Naive thymus-derived CD4-positive, alpha-beta T cell (primary cell): ENCODE measurements at regions not wholly inside any gene's neighbourhood (a gene's known extent, or its start where the extent isn't known, plus 50 kb on each side); places are given as distances from the start of the nearest gene placed in this dataset.

Source experiments
- ATAC-seq: fragments of 150-1000 bp; cut with Tn5 transposase; 2 replicates; pipeline ENCODE4 v1.10.0; 2021; ENCODE audit warnings: mild to moderate bottlenecking, moderate library complexity
- CTCF ChIA-PET: fragments of 350-600 bp; sonication (Branson Sonifier 250); formaldehyde crosslinking; loops from one replicate; lab custom pipeline; 2021; ENCODE audit warnings: antibody characterized with exemption; lab: Charles Lee
- POLR2A ChIA-PET: fragments of 350-600 bp; sonication (Branson Sonifier 250); formaldehyde crosslinking; loops from one replicate; lab custom pipeline; 2021; ENCODE audit warnings: antibody characterized with exemption, inconsistent platforms; lab: Charles Lee
- DNase-seq, 9 donors: peaks; one replicate each; pipeline versions ENCODE4 v3.0.0 to v3.0.0-alpha.2; 2020 to 2022; ENCODE audit warnings: mixed read lengths in 1 of 9
- H3K27ac ChIP-seq: one replicate; pipeline ENCODE4 v1.7.0; 2013; ENCODE audit warnings: mild to moderate bottlenecking, low read depth, low read length, moderate library complexity
- H3K27me3 ChIP-seq, 2 donors: one replicate each; pipeline ENCODE4 v1.7.0; 2013; ENCODE audit warnings: low read length in 2 of 2, mild to moderate bottlenecking in 2 of 2, moderate library complexity in 2 of 2; ENCODE audit not compliant: control insufficient read depth in 2 of 2, insufficient read depth in 2 of 2
- H3K36me3 ChIP-seq, 3 experiments: 1 replicate in 2 of 3; 2 replicates in 1 of 3; pipeline ENCODE4 v1.7.0; 2013; ENCODE audit warnings: low read length in 3 of 3, mild to moderate bottlenecking in 3 of 3, moderate library complexity in 1 of 3; ENCODE audit not compliant: insufficient read depth in 3 of 3, control insufficient read depth in 2 of 3
- H3K4me1 ChIP-seq, 2 donors: one replicate each; pipeline ENCODE4 v1.7.0; 2013; ENCODE audit warnings: low read length in 2 of 2, mild to moderate bottlenecking in 2 of 2, moderate library complexity in 1 of 2; ENCODE audit not compliant: control insufficient read depth in 2 of 2, insufficient read depth in 2 of 2
- H3K4me3 ChIP-seq: 2 replicates; pipeline ENCODE4 v1.7.0; 2013; ENCODE audit warnings: mild to moderate bottlenecking, low read length
- H3K9me3 ChIP-seq, 3 experiments: 1 replicate in 2 of 3; 2 replicates in 1 of 3; pipeline ENCODE4 v1.7.0; 2013; ENCODE audit warnings: low read length in 3 of 3; ENCODE audit not compliant: control insufficient read depth in 2 of 3
- H3K27ac Mint-ChIP-seq, 9 donors: one replicate each; pipeline ENCODE4 v1.8.0; 2020 to 2022; ENCODE audit warnings: mixed read lengths in 9 of 9, mild to moderate bottlenecking in 8 of 9, moderate library complexity in 5 of 9, inconsistent platforms in 2 of 9
- H3K27me3 Mint-ChIP-seq, 5 donors: one replicate each; pipeline ENCODE4 v1.8.0; 2021 to 2022; ENCODE audit warnings: mixed read lengths in 5 of 5, mild to moderate bottlenecking in 1 of 5
- H3K36me3 Mint-ChIP-seq, 5 donors: one replicate each; pipeline ENCODE4 v1.8.0; 2020 to 2022; ENCODE audit warnings: mixed read lengths in 5 of 5, mild to moderate bottlenecking in 3 of 5, inconsistent platforms in 1 of 5
- H3K4me1 Mint-ChIP-seq, 7 donors: one replicate each; pipeline ENCODE4 v1.8.0; 2020 to 2022; ENCODE audit warnings: mixed read lengths in 7 of 7, mild to moderate bottlenecking in 3 of 7, inconsistent platforms in 1 of 7
- H3K4me3 Mint-ChIP-seq, 10 donors: one replicate each; pipeline ENCODE4 v1.8.0; 2020 to 2022; ENCODE audit warnings: mild to moderate bottlenecking in 10 of 10, mixed read lengths in 10 of 10, moderate library complexity in 6 of 10, inconsistent platforms in 2 of 10
- H3K9me3 Mint-ChIP-seq, 11 donors: one replicate each; pipeline ENCODE4 v1.8.0; 2020 to 2022; ENCODE audit warnings: mixed read lengths in 11 of 11, mild to moderate bottlenecking in 4 of 11, inconsistent platforms in 1 of 11, moderate library complexity in 1 of 11
- intact Hi-C, 2 donors: fragments of 100-400 bp; cut with micrococcal nuclease; formaldehyde crosslinking; loops; one replicate each; pipeline ENCODE4 v1.15.1; 2023

GRCh38 chr6:23672737-23673136 is 453.3 kb upstream of the NRSN1 start:
- H3K4me1 Mint-ChIP-seq = no peaks in the 10 kb centered on the region
- no peak overlapping the region for H3K27ac ChIP-seq
- ChIA-PET CTCF (no interaction called here), POLR2A (no interaction called here)
- peaks cover 0 to 22% (median 3%) of the 10 kb centered on the region in 5 donors for H3K36me3 Mint-ChIP-seq
- H3K36me3 ChIP-seq = no peaks in the 10 kb centered on the region
- H3K27me3 Mint-ChIP-seq = peaks cover 0 to 4% (median 0%) of the 10 kb centered on the region in 5 donors
- intact Hi-C loops = no loop called here
- ATAC-seq (no peak), DNase-seq (no peak)
- no peaks in the 10 kb centered on the region for H3K4me1 ChIP-seq
- H3K4me3 ChIP-seq = no peak overlapping the region
- no peaks in the 10 kb centered on the region for H3K27me3 ChIP-seq
- H3K9me3 ChIP-seq = peaks cover 0 to 7% (median 0%) of the 10 kb centered on the region in 3 experiments
- H3K9me3 Mint-ChIP-seq = peaks cover 11 to 78% (median 38%) of the 10 kb centered on the region in 11 donors
- H3K4me3 Mint-ChIP-seq = no peak overlapping the region
- H3K27ac Mint-ChIP-seq = no peak overlapping the region

GRCh38 chr6:23678626-23679025 is 447.4 kb upstream of the NRSN1 start:
- Mint-ChIP-seq H3K36me3 (peaks cover 0 to 7% (median 0%) of the 10 kb centered on the region in 5 donors), H3K4me3 (no peak overlapping the region), H3K4me1 (no peaks in the 10 kb centered on the region), H3K27ac (no peak overlapping the region), H3K9me3 (peaks cover 0 to 32% (median 13%) of the 10 kb centered on the region in 11 donors), H3K27me3 (peaks cover 0 to 4% (median 0%) of the 10 kb centered on the region in 5 donors)
- no peak overlapping the region for H3K27ac ChIP-seq
- DNase-seq (no peak), ATAC-seq (no peak)
- intact Hi-C loops = no loop called here
- CTCF ChIA-PET = no interaction called here
- no peaks in the 10 kb centered on the region for H3K4me1 ChIP-seq
- no peaks in the 10 kb centered on the region for H3K9me3 ChIP-seq
- H3K27me3 ChIP-seq = no peaks in the 10 kb centered on the region
- H3K4me3 ChIP-seq = no peak overlapping the region
- POLR2A ChIA-PET = no interaction called here
- H3K36me3 ChIP-seq = no peaks in the 10 kb centered on the region

- no peak overlapping the region for H3K4me3 ChIP-seq
- no peaks in the 10 kb centered on the region for H3K36me3 ChIP-seq
- no peaks in the 10 kb centered on the region for H3K27me3 ChIP-seq
- no peaks in the 10 kb centered on the region for H3K36me3 Mint-ChIP-seq
- DNase-seq (no peak), ATAC-seq (no peak)
- no peak overlapping the region for H3K27ac Mint-ChIP-seq
- ChIA-PET POLR2A (no interaction called here), CTCF (no interaction called here)
- H3K27ac ChIP-seq = no peak overlapping the region
- no peaks in the 10 kb centered on the region for H3K4me1 Mint-ChIP-seq
- peaks cover 0 to 19% (median 0%) of the 10 kb centered on the region in 11 donors for H3K9me3 Mint-ChIP-seq
- intact Hi-C loops = no loop called here
- H3K4me3 Mint-ChIP-seq = no peak overlapping the region
- no peaks in the 10 kb centered on the region for H3K9me3 ChIP-seq
- peaks cover 0 to 4% (median 0%) of the 10 kb centered on the region in 5 donors for H3K27me3 Mint-ChIP-seq
- no peaks in the 10 kb centered on the region for H3K4me1 ChIP-seq
Measured at GRCh38 chr6:23681743-23682142, 444.3 kb upstream of the NRSN1 start.

GRCh38 chr6:23688650-23689049 is 437.4 kb upstream of the NRSN1 start:
- Mint-ChIP-seq H3K9me3 (peaks cover 0 to 17% (median 2%) of the 10 kb centered on the region in 11 donors), H3K27me3 (no peaks in the 10 kb centered on the region), H3K36me3 (no peaks in the 10 kb centered on the region), H3K4me3 (no peak overlapping the region), H3K4me1 (no peaks in the 10 kb centered on the region), H3K27ac (no peak overlapping the region)
- H3K36me3 ChIP-seq = no peaks in the 10 kb centered on the region
- ATAC-seq (no peak), DNase-seq (no peak)
- ChIA-PET POLR2A (no interaction called here), CTCF (no interaction called here)
- H3K27ac ChIP-seq = no peak overlapping the region
- H3K4me1 ChIP-seq = no peaks in the 10 kb centered on the region
- H3K4me3 ChIP-seq = no peak overlapping the region
- H3K9me3 ChIP-seq = no peaks in the 10 kb centered on the region
- H3K27me3 ChIP-seq = no peaks in the 10 kb centered on the region
- intact Hi-C loops = no loop called here

- intact Hi-C loops = no loop called here
- POLR2A ChIA-PET = no interaction called here
- no peaks in the 10 kb centered on the region for H3K36me3 Mint-ChIP-seq
Measured at GRCh38 chr6:23690453-23691049, 435.5 kb upstream of the NRSN1 start.

GRCh38 chr6:23692184-23692583 is 433.8 kb upstream of the NRSN1 start:
- Mint-ChIP-seq H3K4me3 (no peak overlapping the region), H3K27me3 (no peaks in the 10 kb centered on the region), H3K27ac (no peak overlapping the region), H3K4me1 (no peaks in the 10 kb centered on the region), H3K36me3 (no peaks in the 10 kb centered on the region), H3K9me3 (peaks cover 0 to 13% (median 1%) of the 10 kb centered on the region in 11 donors)
- no peak for ATAC-seq
- H3K4me3 ChIP-seq = no peak overlapping the region
- no peak for DNase-seq
- POLR2A ChIA-PET = no interaction called here
- no peaks in the 10 kb centered on the region for H3K27me3 ChIP-seq
- no peaks in the 10 kb centered on the region for H3K4me1 ChIP-seq
- no peaks in the 10 kb centered on the region for H3K36me3 ChIP-seq
- no peaks in the 10 kb centered on the region for H3K9me3 ChIP-seq
- H3K27ac ChIP-seq = no peak overlapping the region
- intact Hi-C loops = no loop called here
- CTCF ChIA-PET = no interaction called here

More at GRCh38 chr6:23690453-23691049, 435.5 kb upstream of the NRSN1 start:
- Histone ChIP-seq H3K4me1 (no peaks in the 10 kb centered on the region), H3K27ac (no peak overlapping the region), H3K4me3 (no peak overlapping the region), H3K27me3 (no peaks in the 10 kb centered on the region), H3K36me3 (no peaks in the 10 kb centered on the region), H3K9me3 (no peaks in the 10 kb centered on the region)
- no peaks in the 10 kb centered on the region for H3K4me1 Mint-ChIP-seq
- H3K9me3 Mint-ChIP-seq = peaks cover 0 to 13% (median 1%) of the 10 kb centered on the region in 11 donors
- H3K27ac Mint-ChIP-seq = no peak overlapping the region
- no peaks in the 10 kb centered on the region for H3K27me3 Mint-ChIP-seq
- no peak for DNase-seq
- CTCF ChIA-PET = interaction anchor here (0.7 kb wide), 1 partner anchor 684 kb away, joined by 5 read pairs; no protein-coding TSS in a partner anchor
- no peak overlapping the region for H3K4me3 Mint-ChIP-seq
- ATAC-seq = no peak

- CTCF ChIA-PET = no interaction called here
- POLR2A ChIA-PET = no interaction called here
- Histone ChIP-seq H3K9me3 (no peaks in the 10 kb centered on the region), H3K27ac (no peak overlapping the region), H3K4me1 (no peaks in the 10 kb centered on the region), H3K36me3 (no peaks in the 10 kb centered on the region), H3K4me3 (no peak overlapping the region), H3K27me3 (no peaks in the 10 kb centered on the region)
- Mint-ChIP-seq H3K4me3 (no peak overlapping the region), H3K27ac (no peak overlapping the region), H3K36me3 (no peaks in the 10 kb centered on the region), H3K4me1 (no peaks in the 10 kb centered on the region), H3K27me3 (no peaks in the 10 kb centered on the region), H3K9me3 (peaks cover 0 to 21% (median 5%) of the 10 kb centered on the region in 11 donors)
- DNase-seq (no peak), ATAC-seq (no peak)
- intact Hi-C loops = no loop called here
Measured at GRCh38 chr6:23696992-23697391, 429.0 kb upstream of the NRSN1 start.
